H1 (cell line): ENCODE measurements at regions not wholly inside any gene's neighbourhood (a gene's known extent, or its start where the extent isn't known, plus 50 kb on each side); places are given as distances from the start of the nearest gene placed in this dataset.

ENCODE experiments used
- ATF3 ChIP-seq: IDR thresholded peaks from 2 replicates; pipeline ENCODE4 v1.6.1; 2011; ENCODE audit warnings: low read depth, mild to moderate bottlenecking, low read length; ENCODE audit not compliant: insufficient read depth
- CEBPB ChIP-seq: IDR thresholded peaks from 2 replicates; pipeline ENCODE4 v1.6.1; 2012; ENCODE audit warnings: low read depth, low read length
- CTCF ChIP-seq, 3 experiments: IDR thresholded peaks; 1 replicate in 2 of 3; 2 replicates in 1 of 3; pipeline versions ENCODE4 v1.5.1 to v1.6.1; 2011; ENCODE audit warnings: low read length in 3 of 3, mild to moderate bottlenecking in 3 of 3, inconsistent platforms in 2 of 3, low read depth in 1 of 3, moderate library complexity in 1 of 3; ENCODE audit not compliant: insufficient read depth in 1 of 3; ENCODE audit errors: control extremely low read depth in 1 of 3
- HDAC2 ChIP-seq, 2 experiments: fragments of 300-600 bp in 1 of 2; sonication (generic) in 1 of 2; IDR thresholded peaks; 2 replicates each; pipeline ENCODE4 v1.6.1; 2011 to 2012; ENCODE audit warnings: low read depth in 2 of 2, low read length in 2 of 2, mild to moderate bottlenecking in 2 of 2, moderate library complexity in 2 of 2, borderline replicate concordance in 1 of 2, inconsistent platforms in 1 of 2
- HDAC6 ChIP-seq: IDR thresholded peaks from one replicate; pipeline ENCODE4 v1.7.1; 2012; ENCODE audit warnings: low read depth, mild to moderate bottlenecking, inconsistent platforms, low read length, moderate library complexity
- JUND ChIP-seq: IDR thresholded peaks from 2 replicates; pipeline ENCODE4 v1.6.1; 2011; ENCODE audit warnings: mild to moderate bottlenecking, improper control_type of control experiment, low read length
- KDM4A ChIP-seq: IDR thresholded peaks from one replicate; pipeline ENCODE4 v1.7.1; 2012; ENCODE audit warnings: low read depth, mild to moderate bottlenecking, moderate library complexity, low read length, inconsistent platforms; ENCODE audit not compliant: severe bottlenecking
- POU5F1 ChIP-seq: IDR thresholded peaks from 2 replicates; pipeline ENCODE4 v1.6.1; 2011; ENCODE audit warnings: low read depth, mild to moderate bottlenecking, low read length, moderate library complexity
- RFX5 ChIP-seq: IDR thresholded peaks from 2 replicates; pipeline ENCODE4 v1.6.1; 2011; ENCODE audit warnings: low read depth, low read length, improper control_type of control experiment, borderline replicate concordance
- RXRA ChIP-seq: IDR thresholded peaks from 2 replicates; pipeline ENCODE4 v1.6.1; 2011; ENCODE audit warnings: low read depth, mild to moderate bottlenecking, low read length, moderate library complexity; ENCODE audit not compliant: insufficient read depth
- SAP30 ChIP-seq: fragments of 300-600 bp; sonication (generic); IDR thresholded peaks from 2 replicates; pipeline ENCODE4 v1.7.1; 2012; ENCODE audit warnings: low read length, moderate library complexity, mild to moderate bottlenecking, inconsistent platforms; ENCODE audit not compliant: insufficient read depth, insufficient replicate concordance
- SP4 ChIP-seq: IDR thresholded peaks from 2 replicates; pipeline ENCODE4 v1.6.1; 2012; ENCODE audit warnings: low read length, inconsistent platforms
- TAF1 ChIP-seq: IDR thresholded peaks from 2 replicates; pipeline ENCODE4 v1.6.1; 2011; ENCODE audit warnings: mild to moderate bottlenecking, low read depth, low read length
- TEAD4 ChIP-seq: IDR thresholded peaks from 2 replicates; pipeline ENCODE4 v1.6.1; 2012; ENCODE audit warnings: low read depth, low read length, inconsistent platforms, mixed read lengths

GRCh38 chr12:74957634-74958033 lies 252.0 kb downstream of the KCNC2 start (continued):
- TF ChIP-seq TEAD4 (no peak), ATF3 (no peak), RXRA (no peak), RFX5 (no peak), SAP30 (no peak), KDM4A (no peak), HDAC2 (IDR thresholded peaks at IDR 0.05; ENCODE audit: borderline replicate concordance in 1 of 2, low read depth in 2 of 2, low read length in 2 of 2) (no peak), HDAC6 (no peak), JUND (no peak), SP4 (no peak), CTCF (IDR thresholded peaks at IDR 0.05; ENCODE audit: control extremely low read depth in 1 of 3, insufficient read depth in 1 of 3, low read depth in 1 of 3, low read length in 3 of 3) (no peak), POU5F1 (no peak), CEBPB (no peak), TAF1 (no peak)
- TF ChIP-seq, all 59 proteins: peak for 0
